ENCODE measurements at regions not wholly inside any gene's neighbourhood (a gene's known extent, or its start where the extent isn't known, plus 50 kb on each side); places are given as distances from the start of the nearest gene placed in this dataset.

DNA sequence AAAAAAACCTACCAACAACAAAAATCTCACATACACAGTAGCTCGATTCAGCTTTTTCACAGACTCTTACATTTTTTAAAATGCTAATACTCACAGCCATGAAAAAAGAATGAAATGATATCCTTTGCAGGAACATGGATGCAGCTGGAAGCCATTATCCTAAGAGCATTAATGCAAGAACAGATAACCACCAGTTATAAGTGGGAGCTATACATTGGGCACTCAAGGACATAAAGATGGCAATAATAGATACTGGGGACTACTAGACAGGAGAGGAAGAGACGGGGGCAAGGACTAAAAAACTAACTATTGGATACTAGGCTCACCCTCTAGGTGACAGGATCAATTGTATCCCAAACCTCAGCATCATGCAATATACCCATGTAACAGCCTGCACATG, 90.3 kb upstream of the CCNH start:
- Histone ChIP-seq H3K4me3 (no peak overlapping the region), H3K9me3 (no peaks in the 10 kb centered on the region), H3K36me3 (no peaks in the 10 kb centered on the region), H3K27ac (no peak overlapping the region), H3K27me3 (no peaks in the 10 kb centered on the region), H3K4me1 (no peaks in the 10 kb centered on the region)
- 24 to 38% methylated on average over 2 of the region's 2 CpGs for WGBS, 2 donors
- ATAC-seq: no peak
- TF ChIP-seq, protein P1, sequence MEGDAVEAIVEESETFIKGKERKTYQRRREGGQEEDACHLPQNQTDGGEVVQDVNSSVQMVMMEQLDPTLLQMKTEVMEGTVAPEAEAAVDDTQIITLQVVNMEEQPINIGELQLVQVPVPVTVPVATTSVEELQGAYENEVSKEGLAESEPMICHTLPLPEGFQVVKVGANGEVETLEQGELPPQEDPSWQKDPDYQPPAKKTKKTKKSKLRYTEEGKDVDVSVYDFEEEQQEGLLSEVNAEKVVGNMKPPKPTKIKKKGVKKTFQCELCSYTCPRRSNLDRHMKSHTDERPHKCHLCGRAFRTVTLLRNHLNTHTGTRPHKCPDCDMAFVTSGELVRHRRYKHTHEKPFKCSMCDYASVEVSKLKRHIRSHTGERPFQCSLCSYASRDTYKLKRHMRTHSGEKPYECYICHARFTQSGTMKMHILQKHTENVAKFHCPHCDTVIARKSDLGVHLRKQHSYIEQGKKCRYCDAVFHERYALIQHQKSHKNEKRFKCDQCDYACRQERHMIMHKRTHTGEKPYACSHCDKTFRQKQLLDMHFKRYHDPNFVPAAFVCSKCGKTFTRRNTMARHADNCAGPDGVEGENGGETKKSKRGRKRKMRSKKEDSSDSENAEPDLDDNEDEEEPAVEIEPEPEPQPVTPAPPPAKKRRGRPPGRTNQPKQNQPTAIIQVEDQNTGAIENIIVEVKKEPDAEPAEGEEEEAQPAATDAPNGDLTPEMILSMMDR (IDR thresholded peaks at IDR 0.05): no peak
- intact Hi-C loops (cut with DNase I): no loop called here
- FAIRE-seq: no peak
- no peak for DNase-seq

GRCh38 chr5:87499478-87500410, 87.0 kb upstream of the CCNH start:
- H3K9me3 ChIP-seq: no peaks in the 10 kb centered on the region
- TF ChIP-seq, protein P1 (IDR thresholded peaks at IDR 0.05): no peak
- WGBS, 2 donors: 60 to 67% methylated on average over 21 of the region's 21 CpGs
- H3K27ac ChIP-seq: no peak overlapping the region
- no peaks in the 10 kb centered on the region for H3K27me3 ChIP-seq
- intact Hi-C loops (cut with DNase I): no loop called here
- no peaks in the 10 kb centered on the region for H3K4me1 ChIP-seq
- ATAC-seq (no peak), FAIRE-seq (no peak), DNase-seq (peak in 1 of 6 donors; percentile 52)
- H3K4me3 ChIP-seq: no peak overlapping the region
- no peaks in the 10 kb centered on the region for H3K36me3 ChIP-seq

All from pancreas (tissue), 10 donors.